WTC11 (cell line): ENCODE measurements at regions not wholly inside any gene's neighbourhood (a gene's known extent, or its start where the extent isn't known, plus 50 kb on each side); places are given as distances from the start of the nearest gene placed in this dataset.

ENCODE experiments used
- ATAC-seq: fragments of 200-7000 bp; cut with Tn5 transposase; 2 replicates; pipeline ENCODE4 v1.10.0; 2021; ENCODE audit warnings: mild to moderate bottlenecking, moderate library complexity
- CTCF ChIA-PET: fragments of 300-600 bp; sonication (Branson Sonifier 250); formaldehyde crosslinking; loops from one replicate; lab custom pipeline; 2021; ENCODE audit warnings: antibody characterized with exemption; lab: Charles Lee
- POLR2A ChIA-PET: fragments of 350-600 bp; sonication (Branson Sonifier 250); formaldehyde crosslinking; loops from one replicate; lab custom pipeline; 2021; ENCODE audit warnings: antibody characterized with exemption; lab: Charles Lee
- DNase-seq: peaks from one replicate; pipeline ENCODE4 v3.0.0; 2021; ENCODE audit warnings: low spot score
- H3K27ac Mint-ChIP-seq: 2 replicates; pipeline ENCODE4 v1.8.0; 2021; ENCODE audit warnings: mixed read lengths
- H3K27me3 Mint-ChIP-seq: 2 replicates; pipeline ENCODE4 v1.8.0; 2021; ENCODE audit warnings: low read depth, mild to moderate bottlenecking, moderate library complexity, mixed read lengths
- H3K36me3 Mint-ChIP-seq: 2 replicates; pipeline ENCODE4 v1.8.0; 2021; ENCODE audit warnings: mixed read lengths
- H3K4me1 Mint-ChIP-seq: 2 replicates; pipeline ENCODE4 v1.8.0; 2022; ENCODE audit warnings: mixed read lengths
- H3K4me3 Mint-ChIP-seq: 2 replicates; pipeline ENCODE4 v1.8.0; 2021; ENCODE audit warnings: mild to moderate bottlenecking, moderate library complexity, mixed read lengths
- H3K9me3 Mint-ChIP-seq: 2 replicates; pipeline ENCODE4 v1.8.0; 2021; ENCODE audit warnings: mixed read lengths
- ATF3 ChIP-seq: sonication (generic); formaldehyde crosslinking; conservative IDR thresholded peaks from 2 replicates; pipeline ENCODE4 v1.8.1; 2022; ENCODE audit warnings: mild to moderate bottlenecking, missing genetic modification reagents
- CREB1 ChIP-seq: sonication (generic); formaldehyde crosslinking; IDR thresholded peaks from 2 replicates; pipeline ENCODE4 v1.8.0; 2023; ENCODE audit warnings: mild to moderate bottlenecking, missing genetic modification reagents
- CREM ChIP-seq: sonication (generic); formaldehyde crosslinking; IDR thresholded peaks from 2 replicates; pipeline ENCODE4 v1.8.1; 2022; ENCODE audit warnings: mild to moderate bottlenecking, missing genetic modification reagents, moderate library complexity
- CTCF ChIP-seq: fragments of 200-600 bp; IDR thresholded peaks from 2 replicates; pipeline ENCODE4 v1.8.0; 2022; ENCODE audit warnings: antibody characterized with exemption
- HMGXB4 ChIP-seq: sonication (generic); formaldehyde crosslinking; IDR thresholded peaks from 2 replicates; pipeline ENCODE4 v1.8.1; 2023; ENCODE audit warnings: mild to moderate bottlenecking, moderate library complexity, missing genetic modification reagents
- MAX ChIP-seq: sonication (generic); formaldehyde crosslinking; IDR thresholded peaks from 2 replicates; pipeline ENCODE4 v1.8.0; 2022; ENCODE audit warnings: mild to moderate bottlenecking, missing genetic modification reagents
- NFE2L1 ChIP-seq: sonication (generic); formaldehyde crosslinking; IDR thresholded peaks from 2 replicates; pipeline ENCODE4 v1.8.1; 2023; ENCODE audit warnings: missing genetic modification reagents
- NR2C2 ChIP-seq: sonication (generic); formaldehyde crosslinking; IDR thresholded peaks from 2 replicates; pipeline ENCODE4 v1.8.0; 2022; ENCODE audit warnings: mild to moderate bottlenecking, missing genetic modification reagents
- SMAD4 ChIP-seq: sonication (generic); formaldehyde crosslinking; IDR thresholded peaks from 2 replicates; pipeline ENCODE4 v1.8.0; 2022; ENCODE audit warnings: mild to moderate bottlenecking, missing genetic modification reagents
- ZNF232 ChIP-seq: sonication (generic); formaldehyde crosslinking; IDR thresholded peaks from 2 replicates; pipeline ENCODE4 v1.8.0; 2022; ENCODE audit warnings: mild to moderate bottlenecking, missing genetic modification reagents
- ZNF281 ChIP-seq: sonication (generic); formaldehyde crosslinking; IDR thresholded peaks from 2 replicates; pipeline ENCODE4 v1.8.0; 2023; ENCODE audit warnings: mild to moderate bottlenecking, missing genetic modification reagents
- ZNF396 ChIP-seq: fragments of 250-450 bp; sonication (Bioruptor Pico); IDR thresholded peaks from 2 replicates; pipeline ENCODE4 v1.8.0; 2021; ENCODE audit warnings: mild to moderate bottlenecking, moderate library complexity, borderline replicate concordance
- ZNF512 ChIP-seq: sonication (generic); formaldehyde crosslinking; IDR thresholded peaks from 2 replicates; pipeline ENCODE4 v1.8.1; 2022; ENCODE audit warnings: missing genetic modification reagents, borderline replicate concordance

- H3K4me1 Mint-ChIP-seq = peaks cover 17% of the 10 kb centered on the region
- ATAC-seq = no peak
- H3K4me3 Mint-ChIP-seq = no peak overlapping the region
- no peaks in the 10 kb centered on the region for H3K36me3 Mint-ChIP-seq
- no peak overlapping the region; the same call in 1 of the 2 replicates for H3K27ac Mint-ChIP-seq
- DNase-seq = no peak
- H3K27me3 Mint-ChIP-seq = no peaks in the 10 kb centered on the region
- H3K9me3 Mint-ChIP-seq = no peaks in the 10 kb centered on the region
- no peak for TF ChIP-seq ATF3 (CRISPR knock-in tag)
- CTCF ChIA-PET = no interaction called here
- POLR2A ChIA-PET = no interaction called here
Measured at GRCh38 chr12:4178424-4179170, 95.0 kb upstream of the CCND2 start.

GRCh38 chr12:4177262-4177661 is 96.3 kb upstream of the CCND2 start:
- DNase-seq (no peak), ATAC-seq (no peak)
- ChIA-PET POLR2A (no interaction called here), CTCF (no interaction called here)
- no peak overlapping the region for H3K4me3 Mint-ChIP-seq
- no peak overlapping the region for H3K27ac Mint-ChIP-seq
- H3K36me3 Mint-ChIP-seq = no peaks in the 10 kb centered on the region
- no peak for TF ChIP-seq CREM (CRISPR knock-in tag)
- TF ChIP-seq ZNF281 = no peak
- no peak for TF ChIP-seq NFE2L1
- no peak for TF ChIP-seq ZNF232 (CRISPR knock-in tag)
- TF ChIP-seq NR2C2 (CRISPR knock-in tag) = no peak
- no peak for TF ChIP-seq CREB1 (CRISPR knock-in tag)
- no peak for TF ChIP-seq ZNF512 (CRISPR knock-in tag)
- H3K27me3 Mint-ChIP-seq = no peaks in the 10 kb centered on the region
- H3K9me3 Mint-ChIP-seq = no peaks in the 10 kb centered on the region
- H3K4me1 Mint-ChIP-seq = peaks cover 17% of the 10 kb centered on the region

- no peaks in the 10 kb centered on the region for H3K36me3 Mint-ChIP-seq
- CTCF ChIA-PET = no interaction called here
- peaks cover 17% of the 10 kb centered on the region for H3K4me1 Mint-ChIP-seq
- no peak overlapping the region for H3K27ac Mint-ChIP-seq
- H3K27me3 Mint-ChIP-seq = no peaks in the 10 kb centered on the region
- H3K9me3 Mint-ChIP-seq = no peaks in the 10 kb centered on the region
- no peak for DNase-seq
- POLR2A ChIA-PET = no interaction called here
- H3K4me3 Mint-ChIP-seq = no peak overlapping the region
- ATAC-seq = no peak
- TF ChIP-seq SMAD4 (CRISPR knock-in tag) = no peak
Measured at GRCh38 chr12:4176168-4176567, 97.4 kb upstream of the CCND2 start.

- DNase-seq (no peak), ATAC-seq (peak; percentile 59; the same call in 1 of the 2 replicates)
- H3K4me1 Mint-ChIP-seq = peaks cover 20% of the 10 kb centered on the region
- ChIA-PET POLR2A (interaction anchor here (1.6 kb wide), 1 partner anchor 10 kb away, joined by 6 read pairs; no protein-coding TSS in a partner anchor), CTCF (interaction anchor here (0.9 to 1.0 kb wide), 2 partner anchors 54 to 103 kb away, joined by 3 read pairs; no protein-coding TSS in a partner anchor)
- TF ChIP-seq HMGXB4 (CRISPR knock-in tag) = no peak
- no peak for TF ChIP-seq CTCF
- peak; percentile 29; the same call in 1 of the 2 replicates for TF ChIP-seq MAX (CRISPR knock-in tag)
- TF ChIP-seq ZNF396 (CRISPR knock-in tag) = no peak
- H3K27ac Mint-ChIP-seq = no peak overlapping the region
- peaks cover 6% of the 10 kb centered on the region for H3K27me3 Mint-ChIP-seq
- no peak overlapping the region for H3K4me3 Mint-ChIP-seq
- H3K36me3 Mint-ChIP-seq = no peaks in the 10 kb centered on the region
- H3K9me3 Mint-ChIP-seq = no peaks in the 10 kb centered on the region
Measured at GRCh38 chr12:4174417-4174816, 99.1 kb upstream of the CCND2 start.
